ENCODE measurements at regions not wholly inside any gene's neighbourhood (a gene's known extent, or its start where the extent isn't known, plus 50 kb on each side); places are given as distances from the start of the nearest gene placed in this dataset.
"Not testable (repeated sequence)": the region's sequence is repeated elsewhere in the genome, so short reads cannot be mapped to it uniquely, and the experiment has no call there.

DNA sequence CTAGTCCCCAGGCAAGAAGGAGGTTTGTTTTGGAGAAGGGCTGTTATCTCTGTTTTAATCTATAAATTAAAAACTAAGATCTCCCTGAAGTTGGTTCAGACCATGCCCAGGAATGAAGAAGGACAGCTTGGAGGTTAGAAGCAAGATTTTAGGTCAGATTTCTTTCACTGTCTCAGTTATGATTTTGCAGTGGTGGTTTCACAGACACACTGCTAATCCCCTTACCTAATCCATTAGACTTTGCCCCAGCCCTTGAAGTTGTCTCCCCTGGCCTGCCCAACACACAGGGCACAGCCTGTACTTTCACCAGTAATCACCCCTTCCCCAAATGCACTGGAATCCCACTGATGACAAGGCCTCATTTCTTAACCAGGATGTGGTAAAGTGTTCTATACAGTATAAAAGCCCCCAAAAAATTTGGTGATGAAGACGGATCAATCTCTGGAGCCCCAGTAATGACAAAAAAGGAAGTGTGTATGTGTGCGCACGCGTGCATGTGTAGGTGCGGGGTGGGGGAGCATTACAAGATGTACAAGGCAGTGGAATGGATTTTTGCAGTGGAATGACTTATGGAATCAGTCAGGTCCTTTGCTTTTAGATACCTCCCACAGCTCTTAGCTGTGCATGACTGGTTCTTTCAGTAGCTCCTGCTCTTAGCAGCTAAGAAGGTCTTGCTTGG lies 73.1 kb upstream of the TERB2 start:
- H3K4me3 ChIP-seq (replicated peaks in 1 of 2; ENCODE audit: low read depth in 2 of 2, low read length in 2 of 2), result no peak overlapping the region
- DNase-seq (ENCODE audit: low read depth in 2 of 2), result no peak
- TF ChIP-seq, protein P1, sequence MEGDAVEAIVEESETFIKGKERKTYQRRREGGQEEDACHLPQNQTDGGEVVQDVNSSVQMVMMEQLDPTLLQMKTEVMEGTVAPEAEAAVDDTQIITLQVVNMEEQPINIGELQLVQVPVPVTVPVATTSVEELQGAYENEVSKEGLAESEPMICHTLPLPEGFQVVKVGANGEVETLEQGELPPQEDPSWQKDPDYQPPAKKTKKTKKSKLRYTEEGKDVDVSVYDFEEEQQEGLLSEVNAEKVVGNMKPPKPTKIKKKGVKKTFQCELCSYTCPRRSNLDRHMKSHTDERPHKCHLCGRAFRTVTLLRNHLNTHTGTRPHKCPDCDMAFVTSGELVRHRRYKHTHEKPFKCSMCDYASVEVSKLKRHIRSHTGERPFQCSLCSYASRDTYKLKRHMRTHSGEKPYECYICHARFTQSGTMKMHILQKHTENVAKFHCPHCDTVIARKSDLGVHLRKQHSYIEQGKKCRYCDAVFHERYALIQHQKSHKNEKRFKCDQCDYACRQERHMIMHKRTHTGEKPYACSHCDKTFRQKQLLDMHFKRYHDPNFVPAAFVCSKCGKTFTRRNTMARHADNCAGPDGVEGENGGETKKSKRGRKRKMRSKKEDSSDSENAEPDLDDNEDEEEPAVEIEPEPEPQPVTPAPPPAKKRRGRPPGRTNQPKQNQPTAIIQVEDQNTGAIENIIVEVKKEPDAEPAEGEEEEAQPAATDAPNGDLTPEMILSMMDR (IDR thresholded peaks at IDR 0.05; ENCODE audit: low read depth, low read length), result no peak

DNA sequence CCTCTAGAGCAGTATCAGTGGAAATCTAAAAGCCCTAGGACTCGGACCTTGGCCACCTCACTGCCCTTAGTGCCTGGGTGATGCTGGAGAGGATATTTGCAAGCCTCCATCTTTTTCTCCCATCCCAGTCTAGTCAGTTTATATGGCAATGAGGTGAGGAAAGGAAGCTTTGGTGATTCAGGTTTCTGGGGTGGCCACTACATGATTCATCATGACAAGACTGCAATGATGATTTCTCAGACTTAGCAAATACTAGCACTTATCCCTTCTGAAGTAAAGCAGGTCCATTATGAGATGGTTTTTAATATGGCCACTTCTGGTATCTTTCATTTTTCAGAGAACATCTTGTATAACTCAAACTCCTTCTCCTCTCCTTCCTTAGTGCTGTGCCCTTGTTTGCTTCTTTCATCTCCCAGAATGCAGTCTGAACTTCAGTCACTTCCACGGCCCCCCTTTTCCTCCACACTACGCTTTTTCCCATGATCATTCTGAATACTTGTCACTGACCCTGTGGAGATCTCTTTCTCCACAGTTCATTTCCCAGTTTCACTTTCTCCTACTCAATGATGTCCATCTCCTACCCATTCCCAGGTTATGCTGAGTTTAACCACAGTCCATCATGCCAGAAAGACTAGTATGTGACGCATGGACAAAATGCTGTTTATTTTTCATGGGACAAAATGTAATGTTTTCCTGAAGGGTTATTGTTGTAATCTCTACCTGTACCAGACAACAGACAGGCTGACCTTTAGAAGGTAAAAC lies 57.4 kb upstream of the TERB2 start:
- not testable (repeated sequence) for H3K4me3 ChIP-seq (replicated peaks in 1 of 2; ENCODE audit: low read depth in 2 of 2, low read length in 2 of 2); DNase-seq (ENCODE audit: low read depth in 2 of 2)

DNA sequence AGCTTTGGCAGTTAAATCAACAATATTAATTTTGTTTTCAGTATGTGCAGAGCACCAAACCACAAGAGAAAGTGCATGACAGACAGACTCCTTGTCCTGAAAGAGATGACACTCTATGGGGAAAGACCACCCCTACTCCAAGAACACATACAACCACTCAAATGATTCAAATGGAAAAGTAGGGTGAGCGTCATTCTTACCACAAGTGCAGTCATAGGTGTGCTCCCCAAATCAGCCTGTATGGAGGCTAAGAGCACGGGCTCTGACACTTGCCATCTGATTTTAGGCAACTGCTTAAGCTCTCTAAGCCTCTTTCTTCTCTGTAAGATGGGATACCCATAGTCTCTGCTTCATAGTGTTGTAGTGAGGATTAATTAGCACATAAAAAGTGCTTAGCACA lies 56.7 kb upstream of the TERB2 start:
- DNase-seq (ENCODE audit: low read depth in 2 of 2); H3K4me3 ChIP-seq (replicated peaks in 1 of 2; ENCODE audit: low read depth in 2 of 2, low read length in 2 of 2): not testable (repeated sequence)

DNA sequence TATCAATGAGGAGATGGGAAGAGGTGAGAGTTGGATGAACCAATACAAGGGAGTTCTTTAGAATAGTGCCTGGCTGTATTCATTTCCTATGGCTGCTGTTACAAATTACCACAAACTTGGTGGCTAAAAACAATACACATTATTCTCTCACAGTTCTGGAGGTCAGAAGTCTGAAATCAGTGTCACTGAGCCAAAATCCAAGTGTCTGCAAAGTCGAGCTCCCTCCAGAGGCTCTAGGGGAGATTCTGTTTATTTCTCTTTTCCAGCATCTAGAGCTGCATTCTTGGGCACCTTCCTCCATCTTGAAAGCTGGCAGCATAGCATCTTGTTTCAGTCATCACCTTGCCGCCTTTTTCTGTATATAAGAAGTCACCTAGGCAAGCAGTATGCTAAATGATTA lies 55.7 kb upstream of the TERB2 start:
- not testable (repeated sequence) for H3K4me3 ChIP-seq (replicated peaks in 1 of 2; ENCODE audit: low read depth in 2 of 2, low read length in 2 of 2); DNase-seq (ENCODE audit: low read depth in 2 of 2)

DNA sequence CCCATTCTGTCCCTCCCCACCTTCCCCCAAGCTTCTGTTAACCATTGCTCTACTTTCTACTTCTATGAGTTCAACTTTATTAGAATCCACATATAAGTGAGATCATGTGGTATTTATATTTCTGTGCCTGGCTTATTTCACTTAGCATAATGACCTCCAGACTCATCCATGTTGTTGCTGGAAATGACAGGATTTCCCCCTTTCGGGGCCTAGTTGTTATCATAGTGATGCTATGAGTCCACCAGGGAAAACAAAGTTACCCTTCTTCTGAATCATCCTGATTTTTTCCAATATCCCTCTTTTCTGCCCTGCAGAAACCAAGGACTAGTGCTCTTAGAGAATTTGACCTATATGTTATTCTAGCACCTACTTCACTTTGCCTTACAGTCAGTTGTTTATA lies 53.2 kb upstream of the TERB2 start:
- not testable (repeated sequence) for H3K4me3 ChIP-seq (replicated peaks in 1 of 2; ENCODE audit: low read depth in 2 of 2, low read length in 2 of 2); DNase-seq (ENCODE audit: low read depth in 2 of 2)

DNA sequence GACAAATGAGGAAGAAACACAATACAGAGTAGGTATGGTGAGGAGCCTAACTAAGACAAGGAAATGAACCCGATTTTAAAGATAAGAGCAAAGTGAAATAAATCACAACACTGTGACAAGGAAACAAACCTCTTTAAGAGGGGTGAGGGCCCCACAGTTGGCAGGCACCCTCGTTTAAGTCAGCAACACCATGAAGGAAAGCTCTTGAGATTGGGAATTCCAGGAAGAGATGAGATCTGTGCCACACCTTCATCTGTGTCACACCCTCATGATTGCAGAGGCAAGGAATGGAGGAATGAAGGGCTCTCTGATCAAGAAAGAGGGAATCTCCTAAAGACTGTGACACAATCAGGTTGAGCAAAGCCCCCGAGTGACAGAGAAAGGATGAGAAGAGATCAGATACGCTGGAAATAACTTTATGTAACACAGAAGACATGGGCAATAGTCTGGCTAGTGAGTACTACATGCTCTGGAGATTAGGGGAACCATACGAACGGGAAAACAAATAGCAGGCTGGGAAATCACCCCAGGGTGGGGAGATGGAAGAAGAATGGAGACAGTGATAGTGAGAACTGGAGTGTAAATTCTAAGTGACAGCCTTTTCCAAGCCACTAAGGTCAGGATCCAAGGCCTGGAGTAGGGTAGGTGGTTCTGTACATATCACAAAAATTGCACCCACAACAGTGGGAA lies 51.7 kb upstream of the TERB2 start:
- not testable (repeated sequence) for DNase-seq (ENCODE audit: low read depth in 2 of 2)

More for the DNA sequence above, 51.7 kb upstream of the TERB2 start:
- H3K4me3 ChIP-seq (replicated peaks in 1 of 2; ENCODE audit: low read depth in 2 of 2, low read length in 2 of 2), result not testable (repeated sequence)

Data from cardiac fibroblast (primary cell).